Neural cell (in vitro differentiated cells): ENCODE measurements at regions not wholly inside any gene's neighbourhood (a gene's known extent, or its start where the extent isn't known, plus 50 kb on each side); places are given as distances from the start of the nearest gene placed in this dataset.

Experiments used
- EP300 ChIP-seq: fragments of 450-650 bp; conservative IDR thresholded peaks from 2 replicates; pipeline ENCODE4 v1.6.1; 2014; ENCODE audit warnings: antibody characterized with exemption, mild to moderate bottlenecking, moderate library complexity; ENCODE audit not compliant: poor library complexity, severe bottlenecking
- EZH2 ChIP-seq: fragments of 200-600, 300-800 bp; shearing (Covaris generic), sonication (generic); IDR thresholded peaks from 2 replicates; pipeline ENCODE4 v1.6.1; 2014; ENCODE audit warnings: antibody characterized with exemption, low read length, borderline replicate concordance, mild to moderate bottlenecking; ENCODE audit not compliant: insufficient read depth, poor library complexity, severe bottlenecking
- POLR2AphosphoS5 ChIP-seq: IDR thresholded peaks from 2 replicates; pipeline ENCODE4 v1.6.1; 2012
- TAF1 ChIP-seq: IDR thresholded peaks from 2 replicates; pipeline ENCODE4 v1.6.1; 2012; ENCODE audit warnings: low read depth
- TF ChIP-seq, protein P1 (sequence below): fragments of 450-650 bp; IDR thresholded peaks from 2 replicates; pipeline ENCODE4 v1.5.1; 2014; ENCODE audit warnings: antibody characterized with exemption, mild to moderate bottlenecking, moderate library complexity; ENCODE audit not compliant: poor library complexity, severe bottlenecking

- no peak for TF ChIP-seq EP300
- TF ChIP-seq, protein P1, sequence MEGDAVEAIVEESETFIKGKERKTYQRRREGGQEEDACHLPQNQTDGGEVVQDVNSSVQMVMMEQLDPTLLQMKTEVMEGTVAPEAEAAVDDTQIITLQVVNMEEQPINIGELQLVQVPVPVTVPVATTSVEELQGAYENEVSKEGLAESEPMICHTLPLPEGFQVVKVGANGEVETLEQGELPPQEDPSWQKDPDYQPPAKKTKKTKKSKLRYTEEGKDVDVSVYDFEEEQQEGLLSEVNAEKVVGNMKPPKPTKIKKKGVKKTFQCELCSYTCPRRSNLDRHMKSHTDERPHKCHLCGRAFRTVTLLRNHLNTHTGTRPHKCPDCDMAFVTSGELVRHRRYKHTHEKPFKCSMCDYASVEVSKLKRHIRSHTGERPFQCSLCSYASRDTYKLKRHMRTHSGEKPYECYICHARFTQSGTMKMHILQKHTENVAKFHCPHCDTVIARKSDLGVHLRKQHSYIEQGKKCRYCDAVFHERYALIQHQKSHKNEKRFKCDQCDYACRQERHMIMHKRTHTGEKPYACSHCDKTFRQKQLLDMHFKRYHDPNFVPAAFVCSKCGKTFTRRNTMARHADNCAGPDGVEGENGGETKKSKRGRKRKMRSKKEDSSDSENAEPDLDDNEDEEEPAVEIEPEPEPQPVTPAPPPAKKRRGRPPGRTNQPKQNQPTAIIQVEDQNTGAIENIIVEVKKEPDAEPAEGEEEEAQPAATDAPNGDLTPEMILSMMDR: no peak
- TF ChIP-seq EZH2: no peak
- no peak for TF ChIP-seq TAF1
- TF ChIP-seq POLR2AphosphoS5: no peak
These were observed 224.7 kb upstream of the GBE1 start for GRCh38 chr3:81985996-81986723.
